Astrocyte of the cerebellum (primary cell): ENCODE measurements at regions not wholly inside any gene's neighbourhood (a gene's known extent, or its start where the extent isn't known, plus 50 kb on each side); places are given as distances from the start of the nearest gene placed in this dataset.
"Not testable (repeated sequence)": the region's sequence is repeated elsewhere in the genome, so short reads cannot be mapped to it uniquely, and the experiment has no call there.

Source experiments
- DNase-seq: peaks from one replicate; pipeline ENCODE4 v3.0.0-alpha.2; 2011; ENCODE audit warnings: low read depth
- H3K4me3 ChIP-seq: 2 replicates; pipeline ENCODE4 v1.5.1; 2011; ENCODE audit warnings: mild to moderate bottlenecking, low read depth, low read length, moderate library complexity
- in situ Hi-C: cut with HindIII; loops from 2 replicates; pipeline ENCODE4 v1.10.0; 2017; ENCODE audit warnings: low sequenced_read_pairs
- TF ChIP-seq, protein P1 (sequence below): IDR thresholded peaks from 2 replicates; pipeline ENCODE4 v1.5.1; 2012; ENCODE audit warnings: low read length, low read depth, moderate library complexity, mild to moderate bottlenecking; ENCODE audit errors: missing control alignments

DNA sequence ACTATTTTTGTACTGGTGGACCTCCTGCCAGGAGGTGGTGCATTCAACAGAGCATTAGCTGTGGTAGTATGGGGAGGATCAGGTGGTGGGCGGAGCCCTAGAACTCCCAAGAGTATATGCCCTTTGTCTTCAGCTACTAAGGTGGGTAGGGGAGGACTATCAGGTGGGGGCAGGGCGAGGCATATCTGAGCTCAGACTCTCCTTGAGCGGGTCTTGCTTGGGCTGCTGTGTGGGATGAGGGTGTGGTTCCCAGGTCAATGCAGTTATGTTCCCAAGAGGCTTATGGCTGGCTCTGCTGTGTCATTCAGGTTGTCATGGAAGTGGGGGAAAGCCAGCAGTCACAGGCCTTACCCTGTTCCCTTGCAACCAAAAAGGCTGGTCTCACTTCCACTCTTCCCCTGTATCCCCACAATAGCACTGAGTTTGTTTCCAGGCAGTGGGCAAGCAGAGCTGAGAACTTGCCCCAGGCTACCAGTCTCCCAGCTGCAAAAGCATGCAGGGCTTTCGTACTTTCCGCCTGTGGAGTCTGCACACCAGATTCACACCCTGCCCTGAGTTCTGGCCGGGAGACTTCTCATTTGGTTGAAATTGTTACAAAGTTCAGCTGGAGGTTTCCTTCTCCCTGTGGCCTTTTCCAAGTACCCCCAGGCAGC lies 93.7 kb upstream of the DPPA4 start:
- H3K4me3 ChIP-seq, result no peak overlapping the region
- in situ Hi-C loops, result no loop called here
- no peak for DNase-seq
- TF ChIP-seq, protein P1, sequence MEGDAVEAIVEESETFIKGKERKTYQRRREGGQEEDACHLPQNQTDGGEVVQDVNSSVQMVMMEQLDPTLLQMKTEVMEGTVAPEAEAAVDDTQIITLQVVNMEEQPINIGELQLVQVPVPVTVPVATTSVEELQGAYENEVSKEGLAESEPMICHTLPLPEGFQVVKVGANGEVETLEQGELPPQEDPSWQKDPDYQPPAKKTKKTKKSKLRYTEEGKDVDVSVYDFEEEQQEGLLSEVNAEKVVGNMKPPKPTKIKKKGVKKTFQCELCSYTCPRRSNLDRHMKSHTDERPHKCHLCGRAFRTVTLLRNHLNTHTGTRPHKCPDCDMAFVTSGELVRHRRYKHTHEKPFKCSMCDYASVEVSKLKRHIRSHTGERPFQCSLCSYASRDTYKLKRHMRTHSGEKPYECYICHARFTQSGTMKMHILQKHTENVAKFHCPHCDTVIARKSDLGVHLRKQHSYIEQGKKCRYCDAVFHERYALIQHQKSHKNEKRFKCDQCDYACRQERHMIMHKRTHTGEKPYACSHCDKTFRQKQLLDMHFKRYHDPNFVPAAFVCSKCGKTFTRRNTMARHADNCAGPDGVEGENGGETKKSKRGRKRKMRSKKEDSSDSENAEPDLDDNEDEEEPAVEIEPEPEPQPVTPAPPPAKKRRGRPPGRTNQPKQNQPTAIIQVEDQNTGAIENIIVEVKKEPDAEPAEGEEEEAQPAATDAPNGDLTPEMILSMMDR, result no peak

DNA sequence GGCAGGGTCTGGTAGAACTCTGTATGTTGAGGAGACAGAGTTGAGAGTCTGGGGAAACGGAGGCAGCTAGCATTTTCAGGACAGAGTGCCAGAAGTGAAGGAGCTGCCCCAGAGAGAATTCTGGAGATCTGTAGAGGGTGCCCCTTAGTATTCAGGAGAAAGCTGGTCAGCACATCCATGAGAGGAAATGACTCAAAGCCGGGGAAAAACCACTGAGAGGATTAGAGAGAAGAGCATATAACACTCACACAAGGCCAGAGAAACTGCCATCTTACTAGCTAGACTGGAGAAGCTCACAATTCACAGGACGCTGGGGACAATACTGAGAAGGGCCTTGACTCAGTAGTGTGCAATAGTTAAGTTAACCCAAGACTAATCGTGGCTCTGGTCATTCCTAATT lies 75.7 kb upstream of the DPPA4 start:
- TF ChIP-seq, protein P1, result no peak
- H3K4me3 ChIP-seq, result no peak overlapping the region
- no peak for DNase-seq
- in situ Hi-C loops, result no loop called here

DNA sequence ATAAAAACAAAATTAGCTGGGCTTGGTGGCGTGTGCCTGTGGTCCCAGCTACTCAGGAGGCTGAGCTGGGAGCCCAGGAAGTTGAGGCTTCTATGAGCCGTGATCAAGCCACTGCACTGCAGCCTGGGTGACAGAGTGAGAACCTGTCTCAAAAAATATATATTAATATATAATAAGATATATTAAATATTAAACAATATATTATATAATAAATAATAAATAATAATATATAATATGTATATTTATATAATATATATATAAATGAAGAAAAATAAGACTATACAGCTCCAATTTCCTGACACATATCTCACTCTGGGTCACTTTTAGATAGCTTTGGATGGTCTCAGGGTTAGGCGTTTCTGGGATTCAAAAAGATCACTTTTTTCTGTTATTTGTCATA lies 74.2 kb upstream of the DPPA4 start:
- H3K4me3 ChIP-seq, result no peak overlapping the region
- in situ Hi-C loops, result no loop called here
- DNase-seq, result no peak
- TF ChIP-seq, protein P1, result no peak

DNA sequence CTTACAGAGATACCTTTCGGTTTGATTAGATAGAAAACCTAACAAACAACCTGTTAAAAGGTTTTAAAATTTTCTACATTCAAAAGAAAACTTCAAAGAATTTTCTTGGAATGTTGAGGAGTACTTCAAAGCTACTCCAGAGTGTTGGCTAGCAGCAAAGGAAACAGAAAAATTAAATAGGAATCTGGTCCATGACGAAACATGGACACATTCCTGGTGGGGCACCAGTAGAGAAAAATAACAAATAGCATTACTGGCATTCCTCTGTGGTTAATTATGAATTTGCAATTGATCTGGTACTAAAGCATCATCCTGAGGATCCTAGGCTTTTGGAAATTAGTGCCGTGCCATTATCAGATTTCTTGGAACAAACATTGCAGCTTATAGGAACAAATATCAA lies 59.5 kb upstream of the DPPA4 start:
- peak; percentile 26 for DNase-seq
- no peak overlapping the region for H3K4me3 ChIP-seq
- in situ Hi-C loops, result no loop called here
- TF ChIP-seq, protein P1, result no peak

DNA sequence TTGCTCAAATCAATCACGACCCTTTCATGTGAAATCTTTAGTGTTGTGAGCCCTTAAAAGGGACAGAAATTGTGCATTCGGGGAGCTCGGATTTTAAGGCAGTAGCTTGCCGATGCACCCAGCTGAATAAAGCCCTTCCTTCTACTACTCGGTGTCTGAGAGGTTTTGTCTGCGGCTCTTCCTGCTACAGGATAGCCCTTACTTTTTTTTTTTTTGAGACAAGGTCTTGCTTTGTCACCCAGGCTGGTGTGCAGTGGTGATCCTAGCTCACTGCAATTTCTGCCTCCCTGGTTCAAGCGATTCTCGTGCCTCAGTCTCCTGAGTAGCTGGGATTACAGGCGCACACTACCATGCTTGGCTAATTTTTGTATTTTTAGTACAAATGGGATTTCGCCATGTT lies 56.4 kb upstream of the DPPA4 start:
- in situ Hi-C loops, DNase-seq, H3K4me3 ChIP-seq: not testable (repeated sequence)

DNA sequence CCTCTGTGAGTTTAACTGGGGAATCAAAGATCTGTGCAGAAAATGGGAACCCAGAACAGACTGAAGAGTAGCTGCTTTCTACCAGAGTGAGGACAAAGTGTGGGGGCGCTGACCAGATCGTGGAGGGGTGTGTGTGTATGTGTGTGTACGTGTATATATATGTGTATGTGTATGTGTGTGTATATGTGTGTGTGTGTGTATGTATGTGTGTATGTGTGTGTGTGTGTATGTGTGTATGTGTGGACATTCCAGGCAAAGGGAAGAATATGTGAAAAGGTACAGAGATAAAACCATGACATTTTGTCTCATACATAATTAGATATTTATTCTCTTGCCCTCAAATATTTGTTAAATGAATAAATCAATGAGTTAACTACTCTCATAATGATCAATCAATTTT lies 54.9 kb upstream of the DPPA4 start:
- TF ChIP-seq, protein P1, result no peak
- no peak for DNase-seq
- in situ Hi-C loops, result no loop called here
- no peak overlapping the region for H3K4me3 ChIP-seq

DNA sequence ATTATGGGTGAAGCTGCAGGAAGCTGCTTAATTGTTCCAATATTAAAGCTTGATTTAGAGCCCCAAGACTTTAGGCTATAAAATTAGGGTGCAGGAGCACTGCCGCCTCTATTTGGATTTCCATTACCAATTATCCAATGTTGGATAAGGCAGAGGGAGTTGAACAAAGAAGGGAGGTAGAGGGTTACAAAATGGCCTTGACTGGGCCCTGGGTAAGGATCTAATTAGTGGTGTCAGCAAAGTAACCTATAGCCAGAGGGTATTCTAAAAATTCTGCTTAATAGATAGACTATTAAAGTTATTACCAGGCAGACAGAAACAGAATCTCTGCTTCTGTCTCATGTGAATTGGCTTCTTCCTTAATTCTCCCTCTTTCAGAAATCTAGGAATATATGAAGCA lies 50.3 kb upstream of the DPPA4 start:
- in situ Hi-C loops, result no loop called here
- DNase-seq, result no peak
- TF ChIP-seq, protein P1, result no peak
- H3K4me3 ChIP-seq, result no peak overlapping the region
